ENCODE measurements at regions not wholly inside any gene's neighbourhood (a gene's known extent, or its start where the extent isn't known, plus 50 kb on each side); places are given as distances from the start of the nearest gene placed in this dataset.

DNA sequence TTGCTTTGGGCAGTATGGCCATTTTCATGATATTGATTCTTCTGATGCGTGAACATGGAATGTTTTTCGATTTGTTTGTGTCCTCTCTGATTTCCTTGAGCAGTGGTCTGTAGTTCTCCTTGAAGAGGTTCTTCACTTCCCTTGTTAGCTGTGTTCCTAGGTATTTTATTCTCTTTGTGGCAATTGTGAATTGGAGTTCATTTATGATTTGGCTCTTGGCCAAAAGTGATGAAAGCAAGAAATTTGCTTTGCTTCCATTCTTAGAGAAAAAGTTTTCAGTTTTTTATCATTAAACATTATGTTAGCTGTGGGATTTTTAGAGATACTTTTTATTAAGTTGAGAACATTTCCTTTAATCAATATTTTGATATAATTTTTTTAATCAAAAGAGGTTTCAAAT lies 203.5 kb downstream of the TAF11L14 start:
- Mint-ChIP-seq H3K9me3 (ENCODE audit: low read depth) (peaks cover 25% of the 10 kb centered on the region), H3K27ac (no peak overlapping the region), H3K36me3 (ENCODE audit: insufficient read depth) (no peaks in the 10 kb centered on the region), H3K27me3 (no peaks in the 10 kb centered on the region), H3K4me3 (ENCODE audit: low read depth) (no peak overlapping the region), H3K4me1 (ENCODE audit: low read depth) (no peaks in the 10 kb centered on the region)
- no peak for DNase-seq (ENCODE audit: low spot score, unreplicated experiment)
- TF ChIP-seq, protein P1, sequence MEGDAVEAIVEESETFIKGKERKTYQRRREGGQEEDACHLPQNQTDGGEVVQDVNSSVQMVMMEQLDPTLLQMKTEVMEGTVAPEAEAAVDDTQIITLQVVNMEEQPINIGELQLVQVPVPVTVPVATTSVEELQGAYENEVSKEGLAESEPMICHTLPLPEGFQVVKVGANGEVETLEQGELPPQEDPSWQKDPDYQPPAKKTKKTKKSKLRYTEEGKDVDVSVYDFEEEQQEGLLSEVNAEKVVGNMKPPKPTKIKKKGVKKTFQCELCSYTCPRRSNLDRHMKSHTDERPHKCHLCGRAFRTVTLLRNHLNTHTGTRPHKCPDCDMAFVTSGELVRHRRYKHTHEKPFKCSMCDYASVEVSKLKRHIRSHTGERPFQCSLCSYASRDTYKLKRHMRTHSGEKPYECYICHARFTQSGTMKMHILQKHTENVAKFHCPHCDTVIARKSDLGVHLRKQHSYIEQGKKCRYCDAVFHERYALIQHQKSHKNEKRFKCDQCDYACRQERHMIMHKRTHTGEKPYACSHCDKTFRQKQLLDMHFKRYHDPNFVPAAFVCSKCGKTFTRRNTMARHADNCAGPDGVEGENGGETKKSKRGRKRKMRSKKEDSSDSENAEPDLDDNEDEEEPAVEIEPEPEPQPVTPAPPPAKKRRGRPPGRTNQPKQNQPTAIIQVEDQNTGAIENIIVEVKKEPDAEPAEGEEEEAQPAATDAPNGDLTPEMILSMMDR (IDR thresholded peaks at IDR 0.05; ENCODE audit: unreplicated experiment) = no peak

DNA sequence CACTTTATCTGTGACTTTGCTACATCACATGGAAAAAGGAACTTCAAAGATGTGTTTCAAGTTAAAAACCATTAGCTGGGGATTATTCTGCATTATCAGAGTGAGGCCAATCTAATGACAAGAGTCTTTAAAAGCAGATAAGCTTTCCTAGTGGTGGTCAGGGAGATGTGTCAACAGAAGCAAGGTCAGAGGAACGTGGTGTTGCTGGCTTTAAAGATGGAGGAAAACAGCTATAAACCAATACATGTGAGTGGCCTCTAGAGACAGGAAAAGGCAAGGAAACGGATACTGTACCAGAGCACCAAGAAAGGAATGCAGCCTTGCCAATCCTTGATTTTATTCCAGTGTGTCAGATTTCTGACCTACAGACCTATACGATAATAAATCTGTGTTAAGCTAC lies 204.2 kb downstream of the TAF11L14 start:
- no peaks in the 10 kb centered on the region for H3K27me3 Mint-ChIP-seq
- H3K9me3 Mint-ChIP-seq (ENCODE audit: low read depth) = peaks cover 25% of the 10 kb centered on the region
- no peaks in the 10 kb centered on the region for H3K4me1 Mint-ChIP-seq (ENCODE audit: low read depth)
- TF ChIP-seq, protein P1 (IDR thresholded peaks at IDR 0.05; ENCODE audit: unreplicated experiment) = no peak
- no peak overlapping the region for H3K4me3 Mint-ChIP-seq (ENCODE audit: low read depth)
- no peak for DNase-seq (ENCODE audit: low spot score, unreplicated experiment)
- no peak overlapping the region for H3K27ac Mint-ChIP-seq
- no peaks in the 10 kb centered on the region for H3K36me3 Mint-ChIP-seq (ENCODE audit: insufficient read depth)

DNA sequence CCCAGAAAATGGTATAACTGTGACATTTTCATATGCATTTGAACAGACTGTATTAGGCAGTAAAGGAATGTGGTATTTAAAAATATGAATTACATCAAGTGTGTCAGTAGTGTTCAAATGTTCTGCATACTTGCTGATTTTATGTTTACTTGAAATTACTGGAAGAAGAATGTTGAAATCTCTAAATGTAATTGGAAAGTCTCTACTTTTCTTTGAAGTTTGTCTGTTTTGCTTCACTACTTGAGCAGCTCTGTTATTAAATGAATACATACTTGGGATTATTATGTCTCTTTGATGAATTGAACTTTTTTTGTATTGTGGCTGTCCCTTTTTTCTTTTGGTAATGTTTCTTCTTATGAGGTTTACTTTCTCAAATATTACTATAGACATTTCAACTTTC lies 205.6 kb downstream of the TAF11L14 start:
- Mint-ChIP-seq H3K4me3 (ENCODE audit: low read depth) (no peak overlapping the region), H3K9me3 (ENCODE audit: low read depth) (peaks cover 25% of the 10 kb centered on the region), H3K27ac (no peak overlapping the region), H3K27me3 (no peaks in the 10 kb centered on the region), H3K4me1 (ENCODE audit: low read depth) (no peaks in the 10 kb centered on the region), H3K36me3 (ENCODE audit: insufficient read depth) (no peaks in the 10 kb centered on the region)
- no peak for DNase-seq (ENCODE audit: low spot score, unreplicated experiment)
- TF ChIP-seq, protein P1 (IDR thresholded peaks at IDR 0.05; ENCODE audit: unreplicated experiment) = no peak

DNA sequence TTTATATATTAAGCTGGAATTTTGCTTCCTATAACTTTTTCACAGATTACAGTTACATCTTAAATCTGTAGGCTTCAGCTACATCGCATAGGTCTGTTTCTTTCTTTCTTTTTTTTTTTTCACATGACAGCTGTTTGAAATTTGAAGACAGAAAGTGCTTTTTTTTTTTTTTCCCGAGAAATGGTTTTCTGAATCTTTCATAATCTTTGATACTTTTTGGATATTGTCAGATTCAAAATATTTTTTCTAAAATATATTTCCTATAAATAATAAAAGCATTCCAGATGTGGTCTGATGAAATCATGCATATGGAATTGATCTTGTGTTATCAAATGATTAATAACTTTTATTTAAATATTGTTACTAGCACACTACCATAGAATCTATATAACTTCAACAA lies 212.2 kb downstream of the TAF11L14 start:
- H3K4me3 Mint-ChIP-seq (ENCODE audit: low read depth) = no peak overlapping the region
- no peaks in the 10 kb centered on the region for H3K27me3 Mint-ChIP-seq
- no peak for DNase-seq (ENCODE audit: low spot score, unreplicated experiment)
- no peaks in the 10 kb centered on the region for H3K36me3 Mint-ChIP-seq (ENCODE audit: insufficient read depth)
- peaks cover 8% of the 10 kb centered on the region for H3K9me3 Mint-ChIP-seq (ENCODE audit: low read depth)
- no peaks in the 10 kb centered on the region for H3K4me1 Mint-ChIP-seq (ENCODE audit: low read depth)
- TF ChIP-seq, protein P1 (IDR thresholded peaks at IDR 0.05; ENCODE audit: unreplicated experiment) = no peak
- no peak overlapping the region for H3K27ac Mint-ChIP-seq

DNA sequence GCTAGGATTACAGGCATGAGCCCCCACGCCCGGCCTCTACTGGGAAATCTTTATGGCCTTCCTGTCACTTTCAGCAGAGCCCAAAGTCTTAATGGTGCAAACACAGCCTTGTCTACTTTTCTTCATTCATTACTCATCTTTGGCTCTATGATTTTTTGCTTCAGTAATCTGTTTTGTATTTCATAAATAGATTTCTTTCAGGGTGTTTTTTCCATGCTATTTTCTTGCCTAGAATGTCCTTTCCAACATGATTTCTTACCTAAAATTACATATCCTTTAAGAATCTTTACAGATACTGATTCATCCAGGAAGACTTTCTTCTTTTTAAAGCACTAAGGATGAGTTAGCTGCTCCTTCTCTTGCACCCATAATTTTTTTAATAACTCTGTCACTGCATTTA lies 213.0 kb downstream of the TAF11L14 start:
- TF ChIP-seq, protein P1 (IDR thresholded peaks at IDR 0.05; ENCODE audit: unreplicated experiment) = no peak
- no peak overlapping the region for H3K4me3 Mint-ChIP-seq (ENCODE audit: low read depth)
- H3K4me1 Mint-ChIP-seq (ENCODE audit: low read depth) = no peaks in the 10 kb centered on the region

More for the DNA sequence above, 213.0 kb downstream of the TAF11L14 start:
- no peak overlapping the region for H3K27ac Mint-ChIP-seq
- no peak for DNase-seq (ENCODE audit: low spot score, unreplicated experiment)
- H3K9me3 Mint-ChIP-seq (ENCODE audit: low read depth) = peaks cover 3% of the 10 kb centered on the region
- H3K27me3 Mint-ChIP-seq = no peaks in the 10 kb centered on the region
- H3K36me3 Mint-ChIP-seq (ENCODE audit: insufficient read depth) = no peaks in the 10 kb centered on the region

Data from progenitor cell of endocrine pancreas (in vitro differentiated cells).